ENCODE measurements at regions not wholly inside any gene's neighbourhood (a gene's known extent, or its start where the extent isn't known, plus 50 kb on each side); places are given as distances from the start of the nearest gene placed in this dataset.

- no peaks in the 10 kb centered on the region for H4K20me1 ChIP-seq (ENCODE audit: insufficient read depth, low read length)
- no peak overlapping the region for H2BK5ac ChIP-seq (ENCODE audit: low read depth, low read length, poor library complexity, severe bottlenecking)
- no peak overlapping the region for H2AK5ac ChIP-seq (ENCODE audit: low read depth, low read length)
- no peak overlapping the region for H3K27ac ChIP-seq (ENCODE audit: insufficient read depth, low read length)
- no peak overlapping the region for H4K91ac ChIP-seq (ENCODE audit: insufficient read depth, low read depth, low read length)
- H2BK120ac ChIP-seq (ENCODE audit: low read depth, low read length) = no peak overlapping the region
- no peak overlapping the region for H3K14ac ChIP-seq (replicated peaks; ENCODE audit: low read depth, low read length)
- dilution Hi-C loops (cut with HindIII; ENCODE audit: low sequenced_read_pairs, unreplicated experiment) (no loop called here), in situ Hi-C loops (cut with MboI; ENCODE audit: low sequenced_read_pairs) (no loop called here), intact Hi-C loops (cut with micrococcal nuclease) (no loop called here)
- H3K9ac ChIP-seq (ENCODE audit: low read depth, low read length) = no peak overlapping the region
- ATAC-seq (ENCODE audit: low read depth) (no peak), DNase-seq (no peak)
- no peaks in the 10 kb centered on the region for H3K27me3 ChIP-seq (ENCODE audit: control insufficient read depth, insufficient read depth, low read length)
- no peak overlapping the region for H3K18ac ChIP-seq (ENCODE audit: low read depth, low read length)
- no peak overlapping the region for H2AFZ ChIP-seq (replicated peaks; ENCODE audit: low read length, poor library complexity)
- H3K4me2 ChIP-seq (ENCODE audit: low read depth, low read length) = no peak overlapping the region
- H3K56ac ChIP-seq (ENCODE audit: extremely low read depth, insufficient read depth, low read length) = no peak overlapping the region
- no peak overlapping the region for H2BK20ac ChIP-seq (ENCODE audit: low read depth, low read length)
- no peak overlapping the region for H2BK15ac ChIP-seq (ENCODE audit: low read depth, low read length)
- TF ChIP-seq POLR2A (IDR thresholded peaks at IDR 0.05; ENCODE audit: low read depth, low read length) (no peak), RFX5 (IDR thresholded peaks at IDR 0.05; ENCODE audit: low read depth, low read length) (no peak), ELK1 (IDR thresholded peaks at IDR 0.05; ENCODE audit: borderline replicate concordance, low read depth, low read length) (no peak), MAFK (IDR thresholded peaks at IDR 0.05; ENCODE audit: low read depth, low read length) (no peak), CTCF (conservative IDR thresholded peaks at IDR 0.05; ENCODE audit: low read depth, low read length) (no peak), CHD1 (IDR thresholded peaks at IDR 0.05; ENCODE audit: low read depth, low read length) (no peak), SMC3 (IDR thresholded peaks at IDR 0.05; ENCODE audit: low read depth, low read length) (no peak), BHLHE40 (IDR thresholded peaks at IDR 0.05; ENCODE audit: low read depth, low read length) (no peak), RAD21 (IDR thresholded peaks at IDR 0.05; ENCODE audit: low read length) (no peak), NFE2L2 (IDR thresholded peaks at IDR 0.05; ENCODE audit: low read depth, low read length) (no peak)
- H3K4ac ChIP-seq (ENCODE audit: low read depth, low read length) = no peak overlapping the region
- H4K5ac ChIP-seq (ENCODE audit: low read depth, low read length) = no peak overlapping the region
- H2AK9ac ChIP-seq (replicated peaks; ENCODE audit: low read depth, low read length, poor library complexity) = no peak overlapping the region
- POLR2A ChIA-PET (ENCODE audit: unreplicated experiment) = no interaction called here
- H3K23ac ChIP-seq (ENCODE audit: low read depth, low read length) = no peak overlapping the region
- BruUV-seq (replicated peaks) = no TSS peak
- CTCF ChIA-PET = no interaction called here
- no peak overlapping the region for H4K8ac ChIP-seq (ENCODE audit: low read depth in 2 of 2, low read length in 2 of 2)
- peaks cover 50% of the 10 kb centered on the region for H3K9me3 ChIP-seq (ENCODE audit: control insufficient read depth, insufficient read depth, low read length)
- no peaks in the 10 kb centered on the region for H3K4me1 ChIP-seq (ENCODE audit: control insufficient read depth, insufficient read depth, low read length)
- H3K4me3 ChIP-seq (ENCODE audit: insufficient read depth, low read depth, low read length) = no peak overlapping the region
- no peaks in the 10 kb centered on the region for H3K9me1 ChIP-seq (ENCODE audit: insufficient read depth, low read length)
- no peaks in the 10 kb centered on the region for H3K36me3 ChIP-seq (ENCODE audit: control insufficient read depth, insufficient read depth, low read length)
- no CpG with 5 or more reads among the region's 9 CpGs for WGBS, 2 experiments (ENCODE audit: extremely low coverage in 2 of 2, insufficient read length in 1 of 2)
- no peaks in the 10 kb centered on the region for H3K79me1 ChIP-seq (ENCODE audit: low read depth in 1 of 2, low read length in 2 of 2)
Measured at GRCh38 chr22:47816863-47817210, 1054.4 kb downstream of the TBC1D22A start.

Measured in IMR-90 (cell line).